Right cardiac atrium (tissue), 5 donors: ENCODE measurements at regions not wholly inside any gene's neighbourhood (a gene's known extent, or its start where the extent isn't known, plus 50 kb on each side); places are given as distances from the start of the nearest gene placed in this dataset.
"Not testable (repeated sequence)": the region's sequence is repeated elsewhere in the genome, so short reads cannot be mapped to it uniquely, and the experiment has no call there.

Source experiments
- ATAC-seq, 2 donors: fragments of 200-7000 bp; cut with Tn5 transposase; one replicate each; pipeline versions ENCODE4 v1.8.0 to v1.9.1; 2020; ENCODE audit warnings: moderate library complexity in 2 of 2, mild to moderate bottlenecking in 1 of 2
- DNase-seq, 3 donors: peaks; one replicate each; pipeline ENCODE4 v3.0.0-alpha.2; 2020
- H3K27ac ChIP-seq: one replicate; pipeline ENCODE4 v1.5.1; 2013; ENCODE audit warnings: mild to moderate bottlenecking, low read length, control low read depth, moderate library complexity
- H3K27me3 ChIP-seq: one replicate; pipeline ENCODE4 v1.6.1; 2013; ENCODE audit not compliant: control insufficient read depth, insufficient read depth
- H3K4me1 ChIP-seq: one replicate; pipeline ENCODE4 v1.6.1; 2013; ENCODE audit warnings: low read length; ENCODE audit not compliant: control insufficient read depth, insufficient read depth
- H3K4me3 ChIP-seq: one replicate; pipeline ENCODE4 v1.5.1; 2013; ENCODE audit warnings: low read length, control low read depth
- H3K9me3 ChIP-seq: one replicate; pipeline ENCODE4 v1.6.1; 2013; ENCODE audit warnings: low read length; ENCODE audit not compliant: control insufficient read depth
- WGBS: extraction: QIAGEN DNeasy Blood & Tissue Kit; methylation state at CpG from one replicate; pipeline ENCODE4 v1.1.7; 2013; 5-methylcytosine and 5-hydroxymethylcytosine counted together
- intact Hi-C, 4 donors: fragments of 100-400 bp; cut with DNase I; formaldehyde crosslinking; loops; one replicate each; pipeline versions ENCODE4 v1.11.0 to v1.14.0; 2022 to 2023
- donor health status: healthy with polysubstance abuse.
- donor health status: DM: no; HTN: yes; CAD: no.
- donor health status: DM: no; HTN: no; CAD: no.
- donor health status: DM: no; HTN: yes; CAD: no; lungs with severe emphysema.
- donor health status: DM: yes; HTN: yes; CAD: no.

- no peak for ATAC-seq
- no peak overlapping the region for H3K4me3 ChIP-seq
- no peaks in the 10 kb centered on the region for H3K9me3 ChIP-seq
- no peak for DNase-seq
- WGBS: 74% methylated on average over 8 of the region's 8 CpGs
- H3K27ac ChIP-seq: no peak overlapping the region
- intact Hi-C loops: loop anchor here in 1 of 4 donors (10.0 kb wide), 1 partner anchor 69 kb away; no protein-coding TSS in a partner anchor
- H3K27me3 ChIP-seq: no peaks in the 10 kb centered on the region
- H3K4me1 ChIP-seq: no peaks in the 10 kb centered on the region
Observed at GRCh38 chr22:49395617-49396016, 432.1 kb downstream of the BRD1 start.

- not testable (repeated sequence) for DNase-seq, H3K9me3 ChIP-seq, H3K4me1 ChIP-seq, ATAC-seq, H3K27ac ChIP-seq, H3K27me3 ChIP-seq, H3K4me3 ChIP-seq
- 87% methylated on average over 5 of the region's 5 CpGs for WGBS
- intact Hi-C loops: loop anchor here in 1 of 4 donors (10.0 kb wide), 1 partner anchor 70 kb away; no protein-coding TSS in a partner anchor
Observed at GRCh38 chr22:49395062-49395461, 432.6 kb downstream of the BRD1 start.

- intact Hi-C loops: loop anchor here in 1 of 4 donors (10.0 kb wide), 1 partner anchor 71 kb away; no protein-coding TSS in a partner anchor
- Histone ChIP-seq H3K4me3 (no peak overlapping the region), H3K9me3 (no peaks in the 10 kb centered on the region), H3K4me1 (no peaks in the 10 kb centered on the region), H3K27ac (no peak overlapping the region), H3K27me3 (no peaks in the 10 kb centered on the region)
- ATAC-seq: no peak
- DNase-seq: no peak
- 84% methylated on average over 7 of the region's 7 CpGs for whole genome bisulfite sequencing
Observed at GRCh38 chr22:49394116-49394785, 433.4 kb downstream of the BRD1 start.

GRCh38 chr22:49393526-49393925 lies 434.1 kb downstream of the BRD1 start:
- ATAC-seq (no peak), DNase-seq (no peak)
- intact Hi-C loops: loop anchor here in 1 of 4 donors (10.0 kb wide), 1 partner anchor 71 kb away; no protein-coding TSS in a partner anchor
- WGBS: 80% methylated on average over 7 of the region's 7 CpGs
- Histone ChIP-seq H3K4me3 (no peak overlapping the region), H3K27ac (no peak overlapping the region), H3K27me3 (no peaks in the 10 kb centered on the region), H3K9me3 (no peaks in the 10 kb centered on the region), H3K4me1 (no peaks in the 10 kb centered on the region)

GRCh38 chr22:49392841-49393510 lies 434.7 kb downstream of the BRD1 start:
- DNase-seq (no peak), ATAC-seq (no peak)
- Histone ChIP-seq H3K27ac (no peak overlapping the region), H3K4me3 (no peak overlapping the region), H3K27me3 (no peaks in the 10 kb centered on the region), H3K4me1 (no peaks in the 10 kb centered on the region), H3K9me3 (no peaks in the 10 kb centered on the region)
- intact Hi-C loops: loop anchor here in 1 of 4 donors (10.0 kb wide), 1 partner anchor 72 kb away; no protein-coding TSS in a partner anchor
- 72% methylated on average over 12 of the region's 12 CpGs for WGBS

GRCh38 chr22:49392247-49392646 lies 435.4 kb downstream of the BRD1 start:
- no peaks in the 10 kb centered on the region for H3K9me3 ChIP-seq
- no peak for DNase-seq
- 81% methylated on average over 6 of the region's 6 CpGs for WGBS
- ATAC-seq: no peak
- H3K27ac ChIP-seq: no peak overlapping the region
- no peak overlapping the region for H3K4me3 ChIP-seq
- intact Hi-C loops: loop anchor here in 1 of 4 donors (10.0 kb wide), 1 partner anchor 73 kb away; no protein-coding TSS in a partner anchor
- H3K4me1 ChIP-seq: no peaks in the 10 kb centered on the region
- H3K27me3 ChIP-seq: no peaks in the 10 kb centered on the region

GRCh38 chr22:49391436-49391835 lies 436.2 kb downstream of the BRD1 start:
- Histone ChIP-seq H3K27me3 (no peaks in the 10 kb centered on the region), H3K4me1 (no peaks in the 10 kb centered on the region), H3K4me3 (no peak overlapping the region), H3K27ac (no peak overlapping the region), H3K9me3 (no peaks in the 10 kb centered on the region)
- ATAC-seq (no peak), DNase-seq (no peak)
- WGBS: 85% methylated on average over 18 of the region's 18 CpGs
- intact Hi-C loops: loop anchor here in 1 of 4 donors (10.0 kb wide), 1 partner anchor 73 kb away; no protein-coding TSS in a partner anchor

- Histone ChIP-seq H3K4me3 (no peak overlapping the region), H3K9me3 (no peaks in the 10 kb centered on the region), H3K27me3 (no peaks in the 10 kb centered on the region), H3K4me1 (no peaks in the 10 kb centered on the region), H3K27ac (no peak overlapping the region)
- WGBS: 94% methylated on average over 7 of the region's 7 CpGs
- intact Hi-C loops: loop anchor here in 1 of 4 donors (10.0 kb wide), 1 partner anchor 74 kb away; no protein-coding TSS in a partner anchor
- ATAC-seq: no peak
- DNase-seq: no peak
Observed at GRCh38 chr22:49390954-49391353, 436.7 kb downstream of the BRD1 start.

GRCh38 chr22:49383909-49384308 lies 443.8 kb downstream of the BRD1 start:
- DNase-seq, ATAC-seq, H3K27me3 ChIP-seq, H3K4me1 ChIP-seq, H3K4me3 ChIP-seq, H3K27ac ChIP-seq, intact Hi-C loops, H3K9me3 ChIP-seq: not testable (repeated sequence)
- WGBS: 53% methylated on average over 6 of the region's 7 CpGs

- intact Hi-C loops: no loop called here
- ATAC-seq (no peak), DNase-seq (no peak)
- no peaks in the 10 kb centered on the region for H3K9me3 ChIP-seq
- 78% methylated on average over 6 of the region's 6 CpGs for WGBS
- no peak overlapping the region for H3K27ac ChIP-seq
- no peaks in the 10 kb centered on the region for H3K4me1 ChIP-seq
- no peak overlapping the region for H3K4me3 ChIP-seq
- H3K27me3 ChIP-seq: no peaks in the 10 kb centered on the region
Observed at GRCh38 chr22:49382451-49382735, 445.3 kb downstream of the BRD1 start.

GRCh38 chr22:49381595-49382450 lies 445.9 kb downstream of the BRD1 start:
- H3K4me3 ChIP-seq: no peak overlapping the region
- DNase-seq: peak in 1 of 3 donors; percentile 19
- WGBS: 62% methylated on average over 18 of the region's 18 CpGs
- intact Hi-C loops: no loop called here
- no peak for ATAC-seq
- H3K27ac ChIP-seq: no peak overlapping the region
- H3K27me3 ChIP-seq: no peaks in the 10 kb centered on the region
- H3K4me1 ChIP-seq: no peaks in the 10 kb centered on the region
- no peaks in the 10 kb centered on the region for H3K9me3 ChIP-seq
